ENCODE measurements at regions not wholly inside any gene's neighbourhood (a gene's known extent, or its start where the extent isn't known, plus 50 kb on each side); places are given as distances from the start of the nearest gene placed in this dataset.

DNA sequence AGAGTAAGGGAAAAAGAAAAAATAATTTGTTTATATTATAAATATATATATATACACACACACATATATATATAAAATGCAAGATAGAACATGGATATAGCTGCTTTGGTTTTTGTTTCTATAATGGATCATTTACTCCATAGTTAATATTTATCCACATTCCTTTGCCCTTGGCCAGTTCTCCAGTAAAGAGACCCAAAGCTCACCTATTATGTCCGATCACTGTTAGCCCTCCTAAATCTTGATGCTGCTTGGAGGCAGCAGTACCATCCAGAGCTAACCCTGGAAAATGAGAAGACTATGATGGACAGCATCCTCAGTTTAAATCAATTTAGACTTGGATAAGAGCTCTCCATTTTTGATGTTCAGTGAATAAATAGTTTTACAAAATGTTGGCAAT lies 407.7 kb downstream of the PLPP3 start:
- TF ChIP-seq, protein P1, sequence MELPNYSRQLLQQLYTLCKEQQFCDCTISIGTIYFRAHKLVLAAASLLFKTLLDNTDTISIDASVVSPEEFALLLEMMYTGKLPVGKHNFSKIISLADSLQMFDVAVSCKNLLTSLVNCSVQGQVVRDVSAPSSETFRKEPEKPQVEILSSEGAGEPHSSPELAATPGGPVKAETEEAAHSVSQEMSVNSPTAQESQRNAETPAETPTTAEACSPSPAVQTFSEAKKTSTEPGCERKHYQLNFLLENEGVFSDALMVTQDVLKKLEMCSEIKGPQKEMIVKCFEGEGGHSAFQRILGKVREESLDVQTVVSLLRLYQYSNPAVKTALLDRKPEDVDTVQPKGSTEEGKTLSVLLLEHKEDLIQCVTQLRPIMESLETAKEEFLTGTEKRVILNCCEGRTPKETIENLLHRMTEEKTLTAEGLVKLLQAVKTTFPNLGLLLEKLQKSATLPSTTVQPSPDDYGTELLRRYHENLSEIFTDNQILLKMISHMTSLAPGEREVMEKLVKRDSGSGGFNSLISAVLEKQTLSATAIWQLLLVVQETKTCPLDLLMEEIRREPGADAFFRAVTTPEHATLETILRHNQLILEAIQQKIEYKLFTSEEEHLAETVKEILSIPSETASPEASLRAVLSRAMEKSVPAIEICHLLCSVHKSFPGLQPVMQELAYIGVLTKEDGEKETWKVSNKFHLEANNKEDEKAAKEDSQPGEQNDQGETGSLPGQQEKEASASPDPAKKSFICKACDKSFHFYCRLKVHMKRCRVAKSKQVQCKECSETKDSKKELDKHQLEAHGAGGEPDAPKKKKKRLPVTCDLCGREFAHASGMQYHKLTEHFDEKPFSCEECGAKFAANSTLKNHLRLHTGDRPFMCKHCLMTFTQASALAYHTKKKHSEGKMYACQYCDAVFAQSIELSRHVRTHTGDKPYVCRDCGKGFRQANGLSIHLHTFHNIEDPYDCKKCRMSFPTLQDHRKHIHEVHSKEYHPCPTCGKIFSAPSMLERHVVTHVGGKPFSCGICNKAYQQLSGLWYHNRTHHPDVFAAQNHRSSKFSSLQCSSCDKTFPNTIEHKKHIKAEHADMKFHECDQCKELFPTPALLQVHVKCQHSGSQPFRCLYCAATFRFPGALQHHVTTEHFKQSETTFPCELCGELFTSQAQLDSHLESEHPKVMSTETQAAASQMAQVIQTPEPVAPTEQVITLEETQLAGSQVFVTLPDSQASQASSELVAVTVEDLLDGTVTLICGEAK (IDR thresholded peaks at IDR 0.05; ENCODE audit: borderline replicate concordance) = no peak
- TF ChIP-seq, protein P2, sequence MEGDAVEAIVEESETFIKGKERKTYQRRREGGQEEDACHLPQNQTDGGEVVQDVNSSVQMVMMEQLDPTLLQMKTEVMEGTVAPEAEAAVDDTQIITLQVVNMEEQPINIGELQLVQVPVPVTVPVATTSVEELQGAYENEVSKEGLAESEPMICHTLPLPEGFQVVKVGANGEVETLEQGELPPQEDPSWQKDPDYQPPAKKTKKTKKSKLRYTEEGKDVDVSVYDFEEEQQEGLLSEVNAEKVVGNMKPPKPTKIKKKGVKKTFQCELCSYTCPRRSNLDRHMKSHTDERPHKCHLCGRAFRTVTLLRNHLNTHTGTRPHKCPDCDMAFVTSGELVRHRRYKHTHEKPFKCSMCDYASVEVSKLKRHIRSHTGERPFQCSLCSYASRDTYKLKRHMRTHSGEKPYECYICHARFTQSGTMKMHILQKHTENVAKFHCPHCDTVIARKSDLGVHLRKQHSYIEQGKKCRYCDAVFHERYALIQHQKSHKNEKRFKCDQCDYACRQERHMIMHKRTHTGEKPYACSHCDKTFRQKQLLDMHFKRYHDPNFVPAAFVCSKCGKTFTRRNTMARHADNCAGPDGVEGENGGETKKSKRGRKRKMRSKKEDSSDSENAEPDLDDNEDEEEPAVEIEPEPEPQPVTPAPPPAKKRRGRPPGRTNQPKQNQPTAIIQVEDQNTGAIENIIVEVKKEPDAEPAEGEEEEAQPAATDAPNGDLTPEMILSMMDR (IDR thresholded peaks at IDR 0.05 in 2 of 3, conservative IDR thresholded peaks at IDR 0.05 in 1 of 3; ENCODE audit: control insufficient read depth in 2 of 3, extremely low read depth in 1 of 3, insufficient read depth in 1 of 3, low read depth in 3 of 3, low read length in 3 of 3) = no peak
- TF ChIP-seq POLR2AphosphoS2 (IDR thresholded peaks at IDR 0.05; ENCODE audit: low read depth, low read length) = no peak
- TF ChIP-seq EP300 (IDR thresholded peaks at IDR 0.05; ENCODE audit: borderline replicate concordance in 1 of 2, control insufficient read depth in 1 of 2, low read depth in 2 of 2, low read length in 2 of 2) = no peak
